T-cell (primary cell): ENCODE measurements at regions not wholly inside any gene's neighbourhood (a gene's known extent, or its start where the extent isn't known, plus 50 kb on each side); places are given as distances from the start of the nearest gene placed in this dataset.

ENCODE experiments used
- ATAC-seq, 4 experiments: fragments of 200-7000 bp in 3 of 4; fragments of 150-1000 bp in 1 of 4; cut with Tn5 transposase; replicated peaks in 1 of 4; 1 replicate in 3 of 4; 2 replicates in 1 of 4; pipeline ENCODE4 v1.10.0; 2021; ENCODE audit warnings: moderate library complexity in 3 of 4, mild to moderate bottlenecking in 2 of 4, moderate number of reproducible peaks in 1 of 4
- CTCF ChIA-PET, 2 donors: fragments of 300-600 bp; sonication (Branson Sonifier 250); formaldehyde crosslinking; loops; one replicate each; lab custom pipeline; 2022; ENCODE audit warnings: antibody characterized with exemption in 2 of 2; lab: Charles Lee
- POLR2A ChIA-PET, 2 donors: fragments of 300-600 bp; sonication (Branson Sonifier 250); formaldehyde crosslinking; loops; one replicate each; lab custom pipeline; 2022; ENCODE audit warnings: antibody characterized with exemption in 2 of 2; lab: Charles Lee
- DNase-seq, 35 experiments: peaks; one replicate each; pipeline versions ENCODE4 v3.0.0 to v3.0.0-alpha.2; 2013 to 2023
- H3K27ac ChIP-seq: one replicate; pipeline ENCODE4 v1.5.1; 2013; ENCODE audit warnings: low read length
- H3K27me3 ChIP-seq, 2 experiments: replicated peaks in 1 of 2; 1 replicate in 1 of 2; 2 replicates in 1 of 2; pipeline versions ENCODE4 v1.6.1 to v1.7.0; 2013; ENCODE audit warnings: low read length in 1 of 2, mixed read lengths in 1 of 2; ENCODE audit not compliant: control insufficient read depth in 2 of 2, insufficient read depth in 2 of 2; ENCODE audit errors: extremely low read depth in 1 of 2
- H3K36me3 ChIP-seq, 2 donors: 1 replicate in 1 of 2; 2 replicates in 1 of 2; pipeline versions ENCODE4 v1.6.1 to v1.7.0; 2013; ENCODE audit warnings: low read length in 1 of 2; ENCODE audit not compliant: control insufficient read depth in 2 of 2, insufficient read depth in 1 of 2; ENCODE audit errors: extremely low read depth in 1 of 2
- H3K4me1 ChIP-seq, 2 experiments: 1 replicate in 1 of 2; 2 replicates in 1 of 2; pipeline versions ENCODE4 v1.6.1 to v1.7.0; 2013; ENCODE audit warnings: low read length in 2 of 2, mixed read lengths in 1 of 2; ENCODE audit not compliant: insufficient read depth in 2 of 2, control insufficient read depth in 1 of 2; ENCODE audit errors: extremely low read depth in 1 of 2
- H3K4me3 ChIP-seq, 2 donors: 1 replicate in 1 of 2; 2 replicates in 1 of 2; pipeline versions ENCODE4 v1.5.1 to v1.7.0; 2013; ENCODE audit warnings: mild to moderate bottlenecking in 2 of 2, low read length in 1 of 2, moderate library complexity in 1 of 2; ENCODE audit not compliant: control insufficient read depth in 1 of 2; ENCODE audit errors: extremely low read depth in 1 of 2
- H3K9me3 ChIP-seq: 2 replicates; pipeline ENCODE4 v1.7.0; 2013
- H3K27ac Mint-ChIP-seq, 2 donors: one replicate each; pipeline ENCODE4 v1.8.0; 2020 to 2021; ENCODE audit warnings: mild to moderate bottlenecking in 2 of 2, mixed read lengths in 2 of 2
- H3K27me3 Mint-ChIP-seq, 2 donors: one replicate each; pipeline ENCODE4 v1.8.0; 2021 to 2022; ENCODE audit warnings: mixed read lengths in 2 of 2
- H3K36me3 Mint-ChIP-seq: one replicate; pipeline ENCODE4 v1.8.0; 2021; ENCODE audit warnings: mixed read lengths
- H3K4me1 Mint-ChIP-seq, 3 donors: one replicate each; pipeline ENCODE4 v1.8.0; 2020 to 2022; ENCODE audit warnings: mixed read lengths in 3 of 3, mild to moderate bottlenecking in 1 of 3
- H3K4me3 Mint-ChIP-seq, 3 donors: one replicate each; pipeline ENCODE4 v1.8.0; 2020 to 2022; ENCODE audit warnings: mild to moderate bottlenecking in 3 of 3, mixed read lengths in 3 of 3, moderate library complexity in 3 of 3
- H3K9me3 Mint-ChIP-seq, 3 donors: one replicate each; pipeline ENCODE4 v1.8.0; 2020 to 2022; ENCODE audit warnings: mixed read lengths in 3 of 3
- WGBS: methylation state at CpG from one replicate; pipeline ENCODE4 v1.1.5; 2013; ENCODE audit warnings: missing lambda C conversion rate; ENCODE audit not compliant: insufficient coverage; 5-methylcytosine and 5-hydroxymethylcytosine counted together

DNA sequence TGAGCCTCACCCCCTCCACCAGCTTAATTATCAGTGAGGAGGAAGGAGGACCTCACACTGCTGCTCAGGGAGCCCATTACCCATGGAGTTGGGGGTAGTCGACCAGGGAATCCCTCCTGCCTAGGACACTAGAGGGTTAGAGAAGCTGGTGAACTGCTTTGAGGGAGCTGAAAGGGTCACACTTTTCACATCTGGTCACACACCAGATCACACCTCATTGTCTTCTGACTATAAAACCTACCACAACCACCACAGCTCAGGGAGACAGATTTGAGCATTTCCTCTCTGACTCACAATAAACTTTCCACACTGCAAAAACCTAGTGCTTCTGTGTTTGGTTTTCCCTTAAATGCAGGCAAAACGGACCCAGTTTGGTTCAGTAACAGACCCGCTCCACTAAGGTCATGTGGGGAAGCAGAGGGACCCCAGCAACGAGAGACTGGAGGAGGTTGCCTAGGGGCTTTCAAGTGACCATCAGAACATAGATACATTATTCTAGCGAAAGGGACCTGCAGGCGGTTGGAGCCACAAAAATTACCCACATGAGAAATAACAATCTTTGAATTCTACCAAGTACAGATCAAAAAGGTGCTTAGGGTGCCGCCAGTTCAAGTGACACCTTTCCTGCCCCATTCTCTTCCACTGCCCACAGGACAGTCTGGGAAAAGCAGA, 151.4 kb upstream of the AVPR1A start:
- no peaks in the 10 kb centered on the region for H3K9me3 ChIP-seq
- ChIA-PET POLR2A (no interaction called here), CTCF (no interaction called here)
- peaks cover 0 to 4% (median 0%) of the 10 kb centered on the region in 3 donors for H3K9me3 Mint-ChIP-seq
- DNase-seq (no peak), ATAC-seq (peak in 1 of 4 experiments; percentile 15)
- H3K4me3 ChIP-seq, result no peak overlapping the region
- H3K27me3 ChIP-seq, result no peaks in the 10 kb centered on the region
- no peaks in the 10 kb centered on the region for H3K36me3 ChIP-seq
- no peak overlapping the region for H3K4me3 Mint-ChIP-seq
- no peaks in the 10 kb centered on the region for H3K27me3 Mint-ChIP-seq
- no peak overlapping the region for H3K27ac Mint-ChIP-seq
- no peaks in the 10 kb centered on the region for H3K36me3 Mint-ChIP-seq
- no peaks in the 10 kb centered on the region for H3K4me1 ChIP-seq
- H3K4me1 Mint-ChIP-seq, result no peaks in the 10 kb centered on the region
- WGBS, result 53% methylated on average over 3 of the region's 7 CpGs
- no peak overlapping the region for H3K27ac ChIP-seq

DNA sequence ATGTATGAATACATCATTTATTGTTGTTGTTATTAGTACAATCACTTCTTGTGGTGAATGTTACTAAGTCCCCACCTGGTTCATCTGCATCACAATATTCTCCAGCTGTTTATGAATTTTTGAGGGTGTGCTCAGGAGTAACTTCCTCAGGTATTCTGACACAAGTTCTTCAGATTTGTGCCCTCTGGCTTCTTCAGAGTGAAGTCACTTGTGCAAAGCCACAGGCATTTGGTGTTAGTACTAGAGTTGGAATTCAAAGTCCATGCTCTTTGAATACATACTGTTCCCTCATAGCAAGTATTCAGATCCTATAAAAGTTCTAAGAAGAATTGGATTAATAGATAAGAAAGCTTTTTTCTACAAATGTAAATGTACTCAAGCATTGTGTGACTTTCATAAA, 150.3 kb upstream of the AVPR1A start:
- Histone ChIP-seq H3K4me1 (no peaks in the 10 kb centered on the region), H3K27me3 (no peaks in the 10 kb centered on the region), H3K36me3 (no peaks in the 10 kb centered on the region), H3K4me3 (no peak overlapping the region), H3K27ac (no peak overlapping the region), H3K9me3 (no peaks in the 10 kb centered on the region)
- Mint-ChIP-seq H3K27me3 (peaks cover 0 to 4% of the 10 kb centered on the region in 2 donors), H3K4me1 (no peaks in the 10 kb centered on the region), H3K36me3 (no peaks in the 10 kb centered on the region), H3K27ac (no peak overlapping the region), H3K4me3 (no peak overlapping the region), H3K9me3 (peaks cover 0 to 4% (median 0%) of the 10 kb centered on the region in 3 donors)
- ATAC-seq (no peak), DNase-seq (no peak)
- POLR2A ChIA-PET, result no interaction called here
- CTCF ChIA-PET, result no interaction called here

DNA sequence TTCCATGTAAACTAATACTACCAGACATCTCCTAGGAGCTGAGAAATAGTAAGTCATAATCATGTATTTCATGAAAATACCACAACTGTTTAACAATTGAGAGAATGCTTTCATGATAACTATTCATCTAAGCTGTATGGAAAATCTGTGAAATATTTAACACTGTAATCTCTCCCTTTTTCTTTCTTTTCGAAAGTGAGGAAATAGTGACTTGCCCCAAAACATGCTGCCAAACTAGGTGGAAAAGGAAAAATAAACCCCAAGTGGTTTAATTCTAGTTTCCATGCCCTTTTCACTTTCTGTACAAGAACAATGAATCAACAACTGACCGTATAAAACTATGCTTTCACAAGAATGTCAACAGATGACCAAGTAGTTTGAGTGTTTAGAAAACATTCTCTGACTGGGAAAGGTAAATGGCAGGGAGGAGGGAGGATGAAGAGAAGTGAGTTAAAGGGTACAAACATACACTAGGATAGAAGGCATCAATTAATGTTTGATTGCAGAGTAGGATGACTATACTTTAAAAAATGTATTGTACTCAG, 147.5 kb upstream of the AVPR1A start:
- H3K4me1 ChIP-seq, result no peaks in the 10 kb centered on the region
- H3K9me3 Mint-ChIP-seq, result peaks cover 0 to 4% (median 0%) of the 10 kb centered on the region in 3 donors
- DNase-seq (no peak), ATAC-seq (no peak)
- H3K27me3 Mint-ChIP-seq, result peaks cover 0 to 4% of the 10 kb centered on the region in 2 donors
- no peak overlapping the region for H3K27ac ChIP-seq
- no peak overlapping the region for H3K27ac Mint-ChIP-seq
- H3K27me3 ChIP-seq, result no peaks in the 10 kb centered on the region
- POLR2A ChIA-PET, result no interaction called here
- H3K9me3 ChIP-seq, result no peaks in the 10 kb centered on the region
- no peak overlapping the region for H3K4me3 Mint-ChIP-seq
- H3K4me3 ChIP-seq, result no peak overlapping the region
- CTCF ChIA-PET, result no interaction called here
- no peaks in the 10 kb centered on the region for H3K36me3 ChIP-seq
- no peaks in the 10 kb centered on the region for H3K36me3 Mint-ChIP-seq
- no CpG with 5 or more reads among the region's 2 CpGs for WGBS
- H3K4me1 Mint-ChIP-seq, result no peaks in the 10 kb centered on the region

DNA sequence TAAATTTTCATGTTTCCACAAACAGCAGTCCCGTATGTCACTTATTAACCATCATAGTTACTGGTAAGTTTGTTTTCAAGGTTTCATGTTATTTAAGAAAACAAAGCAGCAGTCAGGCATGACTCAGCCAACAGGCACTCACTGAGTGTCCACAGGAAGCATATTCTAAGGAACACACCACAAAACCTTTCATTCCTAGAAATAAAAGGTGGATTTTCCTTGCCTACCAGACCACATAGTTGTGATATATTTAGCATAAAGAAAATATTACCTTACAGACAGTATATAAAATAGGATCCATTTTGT, 143.3 kb upstream of the AVPR1A start:
- Mint-ChIP-seq H3K4me3 (no peak overlapping the region), H3K36me3 (no peaks in the 10 kb centered on the region), H3K9me3 (peaks cover 0 to 4% (median 0%) of the 10 kb centered on the region in 3 donors), H3K4me1 (no peaks in the 10 kb centered on the region), H3K27me3 (peaks cover 0 to 4% of the 10 kb centered on the region in 2 donors), H3K27ac (no peak overlapping the region)
- no peak for ATAC-seq
- no peak for DNase-seq
- ChIA-PET CTCF (no interaction called here), POLR2A (no interaction called here)
- H3K27me3 ChIP-seq, result no peaks in the 10 kb centered on the region
- H3K27ac ChIP-seq, result no peak overlapping the region
- H3K4me3 ChIP-seq, result no peak overlapping the region
- no peaks in the 10 kb centered on the region for H3K4me1 ChIP-seq
- no CpG with 5 or more reads among the region's 1 CpG for WGBS
- no peaks in the 10 kb centered on the region for H3K36me3 ChIP-seq
- no peaks in the 10 kb centered on the region for H3K9me3 ChIP-seq

DNA sequence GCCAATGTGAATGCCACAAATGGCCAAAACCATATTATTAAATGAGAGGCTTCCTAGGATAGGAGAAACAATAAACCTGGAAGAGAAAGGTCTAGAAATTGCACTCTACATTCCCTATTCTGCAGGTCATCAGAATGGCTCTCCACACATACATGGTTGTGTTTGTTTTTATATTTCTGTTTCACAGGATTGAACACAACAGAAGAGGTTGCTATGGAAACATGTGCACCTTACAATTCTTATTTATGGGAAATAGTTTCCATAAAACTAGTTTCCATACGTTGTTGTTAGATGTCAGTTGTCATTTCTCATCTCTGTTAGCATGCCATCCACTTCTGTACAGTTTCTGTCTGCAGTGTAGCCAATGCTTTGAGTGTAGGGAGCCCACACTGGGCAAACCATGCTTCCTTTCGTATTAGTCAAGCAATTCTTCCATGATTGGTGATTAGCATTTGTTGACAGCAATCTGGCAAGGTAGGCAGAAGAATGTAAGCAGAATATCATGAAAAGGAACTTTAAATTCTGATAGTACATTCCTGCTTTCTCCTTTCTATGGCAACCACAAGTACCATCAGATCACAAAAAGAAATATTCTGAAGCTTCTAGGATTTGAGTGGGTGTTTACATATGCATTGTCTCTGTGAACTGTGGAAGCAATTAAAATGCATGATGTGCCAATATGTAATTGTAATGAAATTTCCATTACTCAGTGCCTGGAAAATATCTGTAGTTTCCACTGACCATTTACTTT, 141.6 kb upstream of the AVPR1A start:
- CTCF ChIA-PET, result no interaction called here
- Histone ChIP-seq H3K27ac (no peak overlapping the region), H3K36me3 (no peaks in the 10 kb centered on the region), H3K27me3 (no peaks in the 10 kb centered on the region), H3K4me1 (no peaks in the 10 kb centered on the region), H3K4me3 (no peak overlapping the region), H3K9me3 (no peaks in the 10 kb centered on the region)
- Mint-ChIP-seq H3K4me3 (no peak overlapping the region), H3K36me3 (no peaks in the 10 kb centered on the region), H3K4me1 (no peaks in the 10 kb centered on the region), H3K27ac (no peak overlapping the region), H3K27me3 (peaks cover 0 to 4% of the 10 kb centered on the region in 2 donors), H3K9me3 (peaks cover 0 to 3% (median 0%) of the 10 kb centered on the region in 3 donors)
- no CpG with 5 or more reads among the region's 2 CpGs for WGBS
- POLR2A ChIA-PET, result no interaction called here
- no peak for ATAC-seq
- no peak for DNase-seq

DNA sequence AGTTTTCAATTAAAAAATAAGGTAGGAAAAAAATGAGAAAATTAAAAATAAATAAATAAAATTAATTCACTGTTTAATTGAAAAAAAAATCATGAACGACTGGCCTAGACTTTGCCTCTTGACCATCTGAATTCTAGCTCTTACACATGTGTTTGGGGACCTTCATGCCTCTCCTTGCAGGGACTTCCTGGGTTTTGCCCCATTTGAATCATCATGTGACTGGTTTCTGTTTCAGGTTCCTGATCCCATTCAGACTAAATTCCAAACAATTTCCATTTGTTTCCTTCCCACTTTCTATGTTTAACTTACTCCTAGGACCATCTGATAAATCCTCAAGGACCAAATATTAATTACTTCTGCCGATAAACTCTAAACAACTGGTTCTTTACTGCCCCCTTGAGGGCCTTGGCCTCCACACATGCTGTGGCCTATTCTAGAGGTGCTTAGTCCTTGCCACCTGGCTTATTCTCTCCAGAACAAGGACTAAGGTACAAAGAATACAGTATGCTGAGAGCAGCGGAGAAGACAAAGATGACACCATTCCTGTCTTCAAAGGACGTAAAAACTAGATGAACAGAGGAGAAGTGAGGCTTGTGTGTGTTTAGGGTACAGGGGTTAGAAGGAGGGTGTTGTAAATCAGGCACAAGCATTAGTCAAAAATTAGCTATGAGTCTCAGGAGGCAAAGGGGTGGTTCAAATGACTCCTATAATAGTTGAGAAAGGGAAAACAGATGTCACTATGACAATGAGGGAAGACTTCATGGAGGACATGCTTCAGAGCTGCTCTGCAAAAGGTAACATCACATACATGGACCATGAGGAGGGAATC, 125.8 kb upstream of the AVPR1A start:
- H3K27me3 ChIP-seq, result no peaks in the 10 kb centered on the region
- CTCF ChIA-PET, result no interaction called here
- POLR2A ChIA-PET, result no interaction called here

More for the DNA sequence above, 125.8 kb upstream of the AVPR1A start:
- Histone ChIP-seq H3K27ac (no peak overlapping the region), H3K4me1 (no peaks in the 10 kb centered on the region), H3K4me3 (no peak overlapping the region), H3K36me3 (no peaks in the 10 kb centered on the region), H3K9me3 (no peaks in the 10 kb centered on the region)
- H3K4me1 Mint-ChIP-seq, result no peaks in the 10 kb centered on the region
- H3K27ac Mint-ChIP-seq, result no peak overlapping the region
- no peaks in the 10 kb centered on the region for H3K36me3 Mint-ChIP-seq
- H3K27me3 Mint-ChIP-seq, result no peaks in the 10 kb centered on the region
- H3K4me3 Mint-ChIP-seq, result no peak overlapping the region
- 43% methylated on average over 4 of the region's 4 CpGs for WGBS
- DNase-seq (no peak), ATAC-seq (no peak)
- no peaks in the 10 kb centered on the region for H3K9me3 Mint-ChIP-seq
